ENCODE measurements at regions not wholly inside any gene's neighbourhood (a gene's known extent, or its start where the extent isn't known, plus 50 kb on each side); places are given as distances from the start of the nearest gene placed in this dataset.

- TF ChIP-seq CTCF (IDR thresholded peaks at IDR 0.05) (no peak), ZFX (IDR thresholded peaks at IDR 0.05; ENCODE audit: borderline replicate concordance) (no peak)
Measured at GRCh38 chr1:181989261-181989920, 72.1 kb downstream of the ZNF648 start.

Measured in 22Rv1 (cell line).